Duodenal mucosa (tissue), 2 donors: ENCODE measurements at regions not wholly inside any gene's neighbourhood (a gene's known extent, or its start where the extent isn't known, plus 50 kb on each side); places are given as distances from the start of the nearest gene placed in this dataset.

Source experiments
- H3K27ac ChIP-seq: one replicate; pipeline ENCODE4 v1.7.0; 2013; ENCODE audit warnings: low read depth, low read length
- H3K27me3 ChIP-seq, 2 donors: one replicate each; pipeline ENCODE4 v1.7.0; 2013; ENCODE audit warnings: low read length in 2 of 2, control low read depth in 1 of 2; ENCODE audit not compliant: insufficient read depth in 2 of 2, control insufficient read depth in 1 of 2
- H3K36me3 ChIP-seq, 2 donors: one replicate each; pipeline ENCODE4 v1.7.0; 2013; ENCODE audit warnings: low read length in 2 of 2, control low read depth in 1 of 2; ENCODE audit not compliant: insufficient read depth in 2 of 2, control insufficient read depth in 1 of 2
- H3K4me1 ChIP-seq, 2 donors: one replicate each; pipeline ENCODE4 v1.7.0; 2013; ENCODE audit warnings: low read length in 2 of 2, control low read depth in 1 of 2; ENCODE audit not compliant: insufficient read depth in 2 of 2, control insufficient read depth in 1 of 2
- H3K4me3 ChIP-seq, 2 donors: one replicate each; pipeline ENCODE4 v1.7.0; 2013; ENCODE audit warnings: low read length in 2 of 2, low read depth in 1 of 2
- H3K9ac ChIP-seq, 2 donors: one replicate each; pipeline ENCODE4 v1.7.0; 2013; ENCODE audit warnings: low read length in 2 of 2, low read depth in 1 of 2
- H3K9me3 ChIP-seq, 2 donors: one replicate each; pipeline ENCODE4 v1.7.0; 2013; ENCODE audit warnings: low read length in 2 of 2, control low read depth in 1 of 2; ENCODE audit not compliant: control insufficient read depth in 1 of 2

- Histone ChIP-seq H3K9ac (no peak overlapping the region), H3K27ac (no peak overlapping the region), H3K4me3 (no peak overlapping the region), H3K9me3 (no peaks in the 10 kb centered on the region), H3K27me3 (no peaks in the 10 kb centered on the region), H3K36me3 (no peaks in the 10 kb centered on the region), H3K4me1 (peaks cover 5 to 7% of the 10 kb centered on the region in 2 donors)
Observed at GRCh38 chr17:68782789-68783188, 172.4 kb downstream of the ABCA8 start.

DNA sequence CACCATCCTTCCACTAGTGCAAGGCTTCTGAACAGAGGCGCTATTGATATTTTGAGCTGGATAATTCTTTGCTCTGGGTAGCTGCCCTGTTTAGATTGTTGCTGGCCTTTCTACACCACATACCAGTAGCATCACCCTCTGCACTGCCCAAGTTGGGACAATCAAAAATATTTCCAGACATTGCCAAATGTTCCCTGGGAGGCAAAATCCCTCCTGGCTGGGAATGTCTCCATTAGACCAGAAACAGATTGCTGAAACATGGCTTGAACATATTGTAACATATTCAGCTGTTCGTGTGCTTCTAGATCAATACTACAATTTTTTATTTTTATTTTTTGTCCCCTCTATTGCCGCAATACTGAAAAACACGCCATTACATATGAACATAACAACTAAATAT, 174.6 kb downstream of the ABCA8 start:
- no peaks in the 10 kb centered on the region for H3K9me3 ChIP-seq
- no peak overlapping the region for H3K4me3 ChIP-seq
- H3K4me1 ChIP-seq: peaks cover 5 to 12% of the 10 kb centered on the region in 2 donors
- H3K27ac ChIP-seq: no peak overlapping the region
- no peaks in the 10 kb centered on the region for H3K36me3 ChIP-seq
- no peak overlapping the region for H3K9ac ChIP-seq
- no peaks in the 10 kb centered on the region for H3K27me3 ChIP-seq

- Histone ChIP-seq H3K9ac (no peak overlapping the region), H3K27me3 (no peaks in the 10 kb centered on the region), H3K4me1 (peaks cover 5 to 17% of the 10 kb centered on the region in 2 donors)
Observed at GRCh38 chr17:68778726-68779125, 176.5 kb downstream of the ABCA8 start.

DNA sequence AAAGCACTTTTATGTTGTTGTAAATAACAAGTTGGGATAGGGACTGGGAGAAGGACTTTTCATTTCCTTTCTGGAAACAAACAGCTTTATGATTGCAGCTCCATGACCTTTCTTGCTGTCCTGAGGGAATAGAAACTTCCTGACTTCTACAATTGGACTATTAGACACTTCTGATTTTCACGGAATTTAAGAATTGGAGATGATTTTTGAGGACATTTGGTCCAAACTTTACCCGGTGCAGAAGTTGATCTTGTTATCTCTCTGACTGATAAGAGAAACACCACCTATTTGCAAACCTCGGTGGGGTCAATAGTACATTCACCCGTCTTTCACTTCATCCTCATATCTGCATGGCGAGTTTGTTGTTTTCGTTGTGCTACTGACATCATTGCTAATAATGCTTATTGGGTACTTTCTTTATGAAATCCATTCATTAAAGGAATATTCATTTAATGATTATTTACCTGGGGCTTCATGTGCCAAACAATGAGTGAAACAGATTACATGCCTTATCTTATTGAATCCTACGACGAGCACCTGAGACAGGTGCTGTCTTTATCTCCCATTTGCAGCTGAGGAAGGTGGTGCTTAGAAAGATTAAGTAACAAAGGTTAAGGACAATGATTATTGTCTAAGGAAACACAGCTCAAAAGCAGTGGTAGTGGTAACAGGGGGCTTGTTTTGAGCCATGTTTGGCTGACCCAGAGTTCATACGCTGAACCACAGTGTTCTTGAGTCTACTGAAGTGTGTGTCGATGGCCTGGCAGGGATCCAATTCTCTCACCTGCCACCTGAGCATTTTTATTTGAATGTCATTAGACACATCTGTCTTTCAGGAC, 176.9 kb upstream of the FAM20A start:
- no peaks in the 10 kb centered on the region for H3K27me3 ChIP-seq
- no peak overlapping the region for H3K27ac ChIP-seq
- H3K9ac ChIP-seq: no peak overlapping the region
- no peaks in the 10 kb centered on the region for H3K36me3 ChIP-seq
- peaks cover 5 to 17% of the 10 kb centered on the region in 2 donors for H3K4me1 ChIP-seq
- no peaks in the 10 kb centered on the region for H3K9me3 ChIP-seq
- peak overlapping the region; percentile 42 to 44 for H3K4me3 ChIP-seq

More at GRCh38 chr17:68778726-68779125, 176.5 kb downstream of the ABCA8 start:
- no peaks in the 10 kb centered on the region for H3K36me3 ChIP-seq
- no peaks in the 10 kb centered on the region for H3K9me3 ChIP-seq
- no peak overlapping the region for H3K27ac ChIP-seq
- no peak overlapping the region for H3K4me3 ChIP-seq

- Histone ChIP-seq H3K27me3 (no peaks in the 10 kb centered on the region), H3K9ac (no peak overlapping the region), H3K9me3 (no peaks in the 10 kb centered on the region), H3K4me1 (peaks cover 5 to 17% of the 10 kb centered on the region in 2 donors), H3K27ac (no peak overlapping the region), H3K4me3 (peak overlapping the region; percentile 42 to 44), H3K36me3 (no peaks in the 10 kb centered on the region)
Observed at GRCh38 chr17:68777243-68777855, 176.2 kb upstream of the FAM20A start.

GRCh38 chr17:68776451-68776850, 175.3 kb upstream of the FAM20A start:
- Histone ChIP-seq H3K9me3 (no peaks in the 10 kb centered on the region), H3K4me3 (no peak overlapping the region), H3K36me3 (no peaks in the 10 kb centered on the region), H3K27me3 (no peaks in the 10 kb centered on the region), H3K4me1 (peaks cover 5 to 22% of the 10 kb centered on the region in 2 donors), H3K27ac (no peak overlapping the region), H3K9ac (no peak overlapping the region)

DNA sequence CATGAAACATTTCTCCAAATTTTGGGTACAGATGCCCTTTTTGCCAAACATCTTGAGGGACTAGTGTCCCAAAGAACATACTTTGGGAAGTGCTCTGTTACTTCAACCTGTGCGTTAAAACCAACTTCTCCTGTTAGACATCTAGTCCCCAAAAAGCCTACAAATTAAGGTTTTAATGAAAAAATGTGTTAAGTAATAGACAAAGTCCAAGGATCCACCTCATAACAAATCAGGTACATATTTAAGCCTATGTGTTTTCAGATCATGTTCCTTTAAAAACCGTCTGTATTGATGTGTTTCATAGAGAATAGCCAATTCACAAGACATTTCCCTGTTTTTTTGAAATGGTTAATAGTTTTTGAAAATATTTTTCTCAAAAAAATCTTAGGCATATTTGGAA, 174.8 kb upstream of the FAM20A start:
- no peaks in the 10 kb centered on the region for H3K36me3 ChIP-seq
- H3K4me3 ChIP-seq: no peak overlapping the region
- H3K4me1 ChIP-seq: peaks cover 5 to 22% of the 10 kb centered on the region in 2 donors
- H3K27ac ChIP-seq: no peak overlapping the region
- no peak overlapping the region for H3K9ac ChIP-seq
- no peaks in the 10 kb centered on the region for H3K9me3 ChIP-seq
- no peaks in the 10 kb centered on the region for H3K27me3 ChIP-seq

- no peaks in the 10 kb centered on the region for H3K36me3 ChIP-seq
- H3K27me3 ChIP-seq: no peaks in the 10 kb centered on the region
- H3K4me1 ChIP-seq: peaks cover 5 to 22% of the 10 kb centered on the region in 2 donors
- H3K4me3 ChIP-seq: no peak overlapping the region
- no peak overlapping the region for H3K9ac ChIP-seq
- H3K27ac ChIP-seq: no peak overlapping the region
- H3K9me3 ChIP-seq: no peaks in the 10 kb centered on the region
Observed at GRCh38 chr17:68775318-68775717, 174.2 kb upstream of the FAM20A start.

DNA sequence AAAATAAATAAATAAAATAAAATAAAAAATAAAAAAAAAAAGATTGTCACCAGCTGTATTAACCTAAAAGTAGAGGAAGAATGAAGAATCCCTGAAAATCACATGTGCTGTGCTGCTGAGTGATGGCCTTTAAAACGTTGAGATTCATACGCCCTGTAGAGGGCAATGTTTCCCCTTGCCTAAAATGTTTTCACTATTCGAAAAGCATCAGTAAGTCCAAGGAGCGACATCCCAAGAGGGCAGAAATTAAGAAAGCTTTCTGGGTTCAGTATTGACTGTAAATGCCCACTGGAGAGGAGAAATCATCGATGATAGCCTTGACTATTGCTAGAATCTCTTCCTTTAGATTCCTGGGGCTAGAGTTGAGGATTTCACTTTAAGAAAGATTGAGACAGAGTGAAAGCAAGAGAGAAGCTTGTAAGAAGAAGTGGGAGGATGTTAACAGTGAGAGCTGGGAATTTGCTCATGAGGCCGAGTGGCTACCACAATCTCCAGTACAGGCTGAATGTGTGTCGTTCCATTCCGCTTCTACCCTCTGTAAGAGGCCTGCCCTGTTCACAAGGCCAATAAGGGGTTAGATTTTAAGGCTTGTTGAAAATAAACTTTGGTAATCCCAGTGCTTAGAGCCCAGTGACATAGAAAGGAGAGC, 170.8 kb upstream of the FAM20A start:
- H3K9me3 ChIP-seq: no peaks in the 10 kb centered on the region
- H3K9ac ChIP-seq: no peak overlapping the region
- no peaks in the 10 kb centered on the region for H3K36me3 ChIP-seq
- H3K27ac ChIP-seq: no peak overlapping the region
- peaks cover 0 to 11% of the 10 kb centered on the region in 2 donors for H3K4me1 ChIP-seq
- no peaks in the 10 kb centered on the region for H3K27me3 ChIP-seq
- H3K4me3 ChIP-seq: peak overlapping the region in 1 of 2 donors; percentile 22

GRCh38 chr17:68768804-68769203, 167.6 kb upstream of the FAM20A start:
- Histone ChIP-seq H3K9me3 (no peaks in the 10 kb centered on the region), H3K4me3 (no peak overlapping the region), H3K4me1 (peaks cover 0 to 4% of the 10 kb centered on the region in 2 donors), H3K36me3 (no peaks in the 10 kb centered on the region), H3K27me3 (no peaks in the 10 kb centered on the region), H3K9ac (no peak overlapping the region), H3K27ac (no peak overlapping the region)
